Testis (tissue), 2 donors: ENCODE measurements at regions not wholly inside any gene's neighbourhood (a gene's known extent, or its start where the extent isn't known, plus 50 kb on each side); places are given as distances from the start of the nearest gene placed in this dataset.
"Not testable (repeated sequence)": the region's sequence is repeated elsewhere in the genome, so short reads cannot be mapped to it uniquely, and the experiment has no call there.

ENCODE experiments used
- DNase-seq: peaks from one replicate; pipeline ENCODE4 v3.0.0-alpha.2; 2019
- H3K27ac ChIP-seq, 2 donors: fragments of 200-600 bp; sonication (generic); one replicate each; pipeline ENCODE4 v1.5.1; 2019
- H3K27me3 ChIP-seq: fragments of 200-600 bp; sonication (generic); one replicate; pipeline ENCODE4 v1.5.1; 2019
- H3K36me3 ChIP-seq: fragments of 200-600 bp; sonication (generic); one replicate; pipeline ENCODE4 v1.5.1; 2017; ENCODE audit warnings: low read depth; ENCODE audit errors: missing control alignments
- H3K4me1 ChIP-seq: fragments of 200-600 bp; sonication (generic); one replicate; pipeline ENCODE4 v1.5.1; 2019
- H3K4me3 ChIP-seq, 2 donors: fragments of 200-600 bp; sonication (generic); one replicate each; pipeline ENCODE4 v1.5.1; 2017 to 2019
- H3K9me3 ChIP-seq: fragments of 200-600 bp; sonication (generic); one replicate; pipeline ENCODE4 v1.5.1; 2017
- POLR2A ChIP-seq: fragments of 450-650 bp; IDR thresholded peaks from one replicate; pipeline ENCODE4 v1.6.1; 2017; ENCODE audit warnings: antibody characterized with exemption, mild to moderate bottlenecking, moderate library complexity
- WGBS, 2 donors: methylation state at CpG; one replicate each; pipeline ENCODE4 v1.1.5; 2018; 5-methylcytosine and 5-hydroxymethylcytosine counted together
- intact Hi-C: fragments of 100-400 bp; cut with DNase I; formaldehyde crosslinking; loops from one replicate; pipeline ENCODE4 v1.15.1; 2023; ENCODE audit warnings: low total_unique reads
- TF ChIP-seq, protein P1 (sequence below), 3 experiments: fragments of 450-650 bp in 2 of 3; fragments of 200-600 bp in 1 of 3; sonication (generic) in 1 of 3; IDR thresholded peaks; one replicate each; pipeline ENCODE4 v1.5.1; 2016 to 2019; ENCODE audit warnings: antibody characterized with exemption in 3 of 3, mild to moderate bottlenecking in 2 of 3, moderate library complexity in 1 of 3

DNA sequence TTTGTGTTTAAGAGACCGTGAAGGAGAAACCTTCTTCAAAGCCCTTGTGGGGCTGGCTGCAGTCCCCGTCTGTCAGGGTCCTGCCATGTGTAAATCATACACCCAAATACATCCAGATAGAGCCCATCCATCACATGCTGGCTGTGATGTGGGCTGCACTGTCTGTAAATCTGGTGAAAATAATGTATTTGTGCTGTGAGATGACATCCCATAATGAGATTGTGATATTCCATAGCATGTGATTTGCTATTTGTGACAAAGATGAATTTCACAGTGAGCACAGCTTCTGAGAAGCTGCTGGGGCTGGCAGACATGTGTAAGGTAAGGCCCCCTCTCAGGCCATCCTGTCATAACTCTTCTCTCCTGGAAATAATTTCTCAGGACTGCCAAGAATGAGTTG, 114.3 kb upstream of the MB21D2 start:
- WGBS, 2 donors, result 61 to 64% methylated on average over 2 of the region's 2 CpGs
- Histone ChIP-seq H3K36me3 (no peaks in the 10 kb centered on the region), H3K4me1 (no peaks in the 10 kb centered on the region), H3K27me3 (no peaks in the 10 kb centered on the region), H3K27ac (no peak overlapping the region), H3K9me3 (no peaks in the 10 kb centered on the region), H3K4me3 (no peak overlapping the region)
- intact Hi-C loops, result no loop called here
- TF ChIP-seq, protein P1, sequence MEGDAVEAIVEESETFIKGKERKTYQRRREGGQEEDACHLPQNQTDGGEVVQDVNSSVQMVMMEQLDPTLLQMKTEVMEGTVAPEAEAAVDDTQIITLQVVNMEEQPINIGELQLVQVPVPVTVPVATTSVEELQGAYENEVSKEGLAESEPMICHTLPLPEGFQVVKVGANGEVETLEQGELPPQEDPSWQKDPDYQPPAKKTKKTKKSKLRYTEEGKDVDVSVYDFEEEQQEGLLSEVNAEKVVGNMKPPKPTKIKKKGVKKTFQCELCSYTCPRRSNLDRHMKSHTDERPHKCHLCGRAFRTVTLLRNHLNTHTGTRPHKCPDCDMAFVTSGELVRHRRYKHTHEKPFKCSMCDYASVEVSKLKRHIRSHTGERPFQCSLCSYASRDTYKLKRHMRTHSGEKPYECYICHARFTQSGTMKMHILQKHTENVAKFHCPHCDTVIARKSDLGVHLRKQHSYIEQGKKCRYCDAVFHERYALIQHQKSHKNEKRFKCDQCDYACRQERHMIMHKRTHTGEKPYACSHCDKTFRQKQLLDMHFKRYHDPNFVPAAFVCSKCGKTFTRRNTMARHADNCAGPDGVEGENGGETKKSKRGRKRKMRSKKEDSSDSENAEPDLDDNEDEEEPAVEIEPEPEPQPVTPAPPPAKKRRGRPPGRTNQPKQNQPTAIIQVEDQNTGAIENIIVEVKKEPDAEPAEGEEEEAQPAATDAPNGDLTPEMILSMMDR (IDR thresholded peaks at IDR 0.05), result no peak
- no peak for TF ChIP-seq POLR2A
- no peak for DNase-seq

DNA sequence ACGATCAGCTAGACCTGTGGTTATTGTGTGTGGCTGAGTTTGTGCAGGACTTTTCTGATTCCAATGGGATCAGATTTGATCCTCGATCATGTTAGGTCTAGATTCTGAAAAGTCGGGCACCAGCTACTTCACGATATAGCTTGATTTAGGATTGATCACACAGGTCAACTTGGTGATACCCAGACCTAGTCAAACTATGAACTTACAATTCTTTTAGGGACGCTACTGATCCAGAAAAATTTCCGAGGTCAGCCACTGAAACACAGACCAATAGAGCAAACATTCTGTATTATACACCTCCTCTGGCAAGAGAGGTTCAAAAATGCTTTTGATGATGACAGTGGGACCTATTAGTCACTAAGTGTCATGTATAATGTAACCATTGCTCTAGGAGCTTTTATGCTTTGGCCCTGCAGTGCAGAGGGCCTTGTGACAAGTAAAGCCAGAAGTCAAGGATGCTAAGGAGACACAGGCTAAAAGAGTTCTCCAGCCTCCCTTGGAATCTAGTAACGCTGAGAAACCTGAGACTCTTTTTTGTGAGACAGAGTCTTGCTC, 115.6 kb upstream of the MB21D2 start:
- TF ChIP-seq, protein P1 (IDR thresholded peaks at IDR 0.05), result no peak
- no peak for TF ChIP-seq POLR2A
- Histone ChIP-seq H3K27ac (no peak overlapping the region), H3K36me3 (no peaks in the 10 kb centered on the region), H3K4me3 (no peak overlapping the region), H3K27me3 (no peaks in the 10 kb centered on the region), H3K9me3 (no peaks in the 10 kb centered on the region), H3K4me1 (no peaks in the 10 kb centered on the region)
- 88 to 92% methylated on average over 7 of the region's 7 CpGs for WGBS, 2 donors
- no peak for DNase-seq
- intact Hi-C loops, result no loop called here

DNA sequence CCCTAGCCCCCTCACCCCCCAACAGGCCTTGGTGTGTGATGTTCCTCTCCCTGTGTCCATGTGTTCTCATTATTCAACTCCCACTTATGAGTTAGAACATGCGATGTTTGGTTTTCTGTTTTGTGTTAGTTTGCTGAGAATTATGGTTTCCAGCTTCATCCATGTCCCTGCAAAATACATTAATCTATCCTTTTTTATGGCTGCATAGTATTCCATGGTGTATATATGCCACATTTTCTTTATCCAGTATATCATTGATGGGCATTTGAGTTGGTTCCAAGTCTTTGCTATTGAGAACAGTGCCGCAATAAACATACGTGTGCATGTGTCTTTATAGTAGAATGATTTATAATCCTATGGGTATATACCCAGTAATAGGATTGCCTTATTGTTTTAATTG, 120.2 kb upstream of the MB21D2 start:
- H3K36me3 ChIP-seq, H3K9me3 ChIP-seq, H3K27ac ChIP-seq, H3K4me1 ChIP-seq, DNase-seq, H3K4me3 ChIP-seq, intact Hi-C loops, H3K27me3 ChIP-seq: not testable (repeated sequence)
- 94 to 95% methylated on average over 3 of the region's 3 CpGs for WGBS, 2 donors

DNA sequence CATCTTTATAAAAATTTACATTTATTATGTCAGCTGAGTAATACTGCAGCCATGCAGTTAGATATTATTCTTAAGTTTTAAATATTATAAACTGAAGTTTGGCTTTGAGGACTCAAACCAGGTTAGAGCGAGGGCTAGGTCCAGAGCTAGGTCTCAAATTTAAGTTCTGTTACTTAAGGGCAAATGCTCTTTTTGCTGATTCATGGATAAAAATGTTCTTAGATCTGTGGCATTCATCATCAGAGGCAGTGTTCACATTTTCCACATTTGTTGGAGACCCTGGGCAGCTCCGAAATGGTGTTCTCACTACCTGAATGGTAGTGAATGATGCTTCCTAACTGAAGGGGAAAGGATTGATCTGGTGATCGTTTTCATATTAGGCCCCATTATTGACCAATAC, 121.4 kb upstream of the MB21D2 start:
- Histone ChIP-seq H3K27me3 (no peaks in the 10 kb centered on the region), H3K4me1 (no peaks in the 10 kb centered on the region), H3K4me3 (no peak overlapping the region), H3K36me3 (no peaks in the 10 kb centered on the region), H3K9me3 (no peaks in the 10 kb centered on the region), H3K27ac (no peak overlapping the region)
- TF ChIP-seq, protein P1 (IDR thresholded peaks at IDR 0.05), result no peak
- no peak for TF ChIP-seq POLR2A
- intact Hi-C loops, result no loop called here
- 93% methylated on average over 3 of the region's 3 CpGs for WGBS, 2 donors
- DNase-seq, result no peak

DNA sequence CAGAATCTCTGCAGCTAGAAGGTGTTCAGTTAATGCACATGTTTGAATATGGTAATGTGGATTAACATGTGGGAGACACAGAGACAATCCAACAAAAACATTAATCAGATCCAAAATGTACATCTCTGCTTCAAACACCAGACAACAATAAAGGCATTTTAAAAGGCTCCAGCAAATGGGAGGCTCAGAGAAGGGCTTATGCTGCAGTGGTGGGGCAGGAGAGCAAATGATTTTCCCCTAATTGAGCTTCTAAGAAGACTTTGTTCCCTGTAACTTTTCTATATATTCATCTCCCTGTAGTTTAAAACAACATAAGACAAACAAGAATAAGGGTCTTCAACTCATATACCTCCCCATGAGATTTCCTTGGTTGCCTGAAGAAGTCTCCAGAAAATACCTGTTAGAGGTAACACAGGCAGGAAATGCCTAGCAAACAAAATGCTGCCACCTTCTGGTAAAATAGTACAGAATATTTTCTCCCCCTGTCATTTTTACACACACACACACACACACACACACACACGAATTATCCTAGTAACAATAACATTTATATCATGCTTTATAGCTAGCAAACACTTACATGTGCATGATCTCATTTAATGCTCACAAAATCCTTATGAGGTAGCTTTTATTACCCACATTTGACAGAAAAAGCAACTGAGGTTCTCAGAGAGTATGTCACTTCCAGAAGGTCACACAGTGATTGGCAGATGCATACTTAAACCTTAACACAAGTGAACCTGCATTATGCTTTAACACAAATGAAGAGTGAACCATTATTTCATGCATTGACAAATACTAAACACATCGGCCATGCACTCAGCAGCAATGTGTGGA, 123.4 kb upstream of the MB21D2 start:
- 55 to 57% methylated on average over 2 of the region's 2 CpGs for WGBS, 2 donors
- Histone ChIP-seq H3K27me3 (no peaks in the 10 kb centered on the region), H3K4me1 (no peaks in the 10 kb centered on the region), H3K36me3 (no peaks in the 10 kb centered on the region), H3K9me3 (no peaks in the 10 kb centered on the region), H3K27ac (no peak overlapping the region), H3K4me3 (no peak overlapping the region)
- TF ChIP-seq, protein P1 (IDR thresholded peaks at IDR 0.05), result peak in 2 of 3 experiments; percentile 30 to 50
- no peak for TF ChIP-seq POLR2A
- no peak for DNase-seq
- intact Hi-C loops, result loop anchor here (10.0 kb wide), 1 partner anchor 226 kb away; no protein-coding TSS in a partner anchor
